Hepatocyte (in vitro differentiated cells): ENCODE measurements at regions not wholly inside any gene's neighbourhood (a gene's known extent, or its start where the extent isn't known, plus 50 kb on each side); places are given as distances from the start of the nearest gene placed in this dataset.
"Not testable (repeated sequence)": the region's sequence is repeated elsewhere in the genome, so short reads cannot be mapped to it uniquely, and the experiment has no call there.

Experiments used
- CTCF ChIP-seq: fragments of 200-600 bp; sonication (generic); IDR thresholded peaks from 2 replicates; pipeline ENCODE4 v1.5.1; 2016; ENCODE audit warnings: antibody characterized with exemption, mild to moderate bottlenecking; ENCODE audit not compliant: poor library complexity
- EZH2 ChIP-seq: fragments of 200-600 bp; sonication (generic); IDR thresholded peaks from 2 replicates; pipeline ENCODE4 v1.6.1; 2016; ENCODE audit warnings: antibody characterized with exemption, mild to moderate bottlenecking, borderline replicate concordance
- EZH2phosphoT487 ChIP-seq: fragments of 200-600 bp; sonication (generic); IDR thresholded peaks from one replicate; pipeline ENCODE4 v1.6.1; 2018; ENCODE audit warnings: antibody characterized with exemption, mild to moderate bottlenecking, low read depth, moderate library complexity; ENCODE audit not compliant: unreplicated experiment, severe bottlenecking

GRCh38 chr22:23456666-23457379, 123.3 kb downstream of the IGLL1 start:
- TF ChIP-seq EZH2, CTCF, EZH2phosphoT487: not testable (repeated sequence)
